GM23338 (cell line): ENCODE measurements at regions not wholly inside any gene's neighbourhood (a gene's known extent, or its start where the extent isn't known, plus 50 kb on each side); places are given as distances from the start of the nearest gene placed in this dataset.

Experiments
- ATAC-seq: fragments of 200-7000 bp; cut with Tn5 transposase; 3 replicates; pipeline ENCODE4 v1.9.1; 2020
- DNase-seq: peaks from one replicate; pipeline ENCODE4 v3.0.0-alpha.2; 2015; ENCODE audit warnings: low spot score
- H2AFZ ChIP-seq: fragments of 200-600 bp; sonication (generic); 2 replicates; pipeline ENCODE4 v1.8.0; 2016; ENCODE audit warnings: antibody characterized with exemption, mild to moderate bottlenecking, moderate library complexity
- H3F3A ChIP-seq: fragments of 200-600 bp; sonication (generic); replicated peaks from 2 replicates; pipeline ENCODE4 v1.8.0; 2017; ENCODE audit warnings: antibody characterized with exemption, mixed run types, low read depth
- H3K27ac ChIP-seq: fragments of 200-600 bp; sonication (generic); 2 replicates; pipeline ENCODE4 v1.6.1; 2016; ENCODE audit warnings: low read depth
- H3K27me3 ChIP-seq: fragments of 200-600 bp; sonication (generic); 2 replicates; pipeline ENCODE4 v1.8.0; 2016; ENCODE audit warnings: mild to moderate bottlenecking, mixed run types, moderate library complexity; ENCODE audit not compliant: insufficient read depth
- H3K36me3 ChIP-seq: fragments of 200-600 bp; sonication (generic); 2 replicates; pipeline ENCODE4 v1.8.0; 2016; ENCODE audit warnings: mild to moderate bottlenecking; ENCODE audit not compliant: insufficient read depth
- H3K4me1 ChIP-seq: fragments of 200-600 bp; sonication (generic); 2 replicates; pipeline ENCODE4 v1.8.0; 2016; ENCODE audit warnings: mild to moderate bottlenecking, moderate library complexity; ENCODE audit not compliant: insufficient read depth
- H3K4me2 ChIP-seq: fragments of 200-600 bp; sonication (generic); 2 replicates; pipeline ENCODE4 v1.7.1; 2017; ENCODE audit warnings: mixed run types
- H3K4me3 ChIP-seq: fragments of 200-600 bp; sonication (generic); 2 replicates; pipeline ENCODE4 v1.6.1; 2016; ENCODE audit warnings: mixed run types
- H3K79me2 ChIP-seq: fragments of 200-600 bp; sonication (generic); replicated peaks from 2 replicates; pipeline ENCODE4 v1.8.0; 2017; ENCODE audit warnings: mild to moderate bottlenecking; ENCODE audit not compliant: insufficient read depth
- H3K9me2 ChIP-seq: fragments of 200-600 bp; sonication (generic); 2 replicates; pipeline ENCODE4 v1.8.0; 2017; ENCODE audit not compliant: insufficient read depth
- H4K20me1 ChIP-seq: fragments of 200-600 bp; sonication (generic); replicated peaks from 2 replicates; pipeline ENCODE4 v1.8.0; 2017; ENCODE audit warnings: mild to moderate bottlenecking; ENCODE audit not compliant: insufficient read depth
- H3K27ac Mint-ChIP-seq: 2 replicates; pipeline ENCODE4 v1.8.0; 2020; ENCODE audit warnings: inconsistent platforms, mild to moderate bottlenecking, moderate library complexity, mixed read lengths
- H3K27me3 Mint-ChIP-seq: 3 replicates; pipeline ENCODE4 v1.8.0; 2022; ENCODE audit warnings: low read depth, mild to moderate bottlenecking, moderate library complexity, mixed read lengths, inconsistent platforms; ENCODE audit not compliant: insufficient read depth, poor library complexity
- H3K36me3 Mint-ChIP-seq: 3 replicates; pipeline ENCODE4 v1.8.0; 2021; ENCODE audit warnings: low read depth, mild to moderate bottlenecking, inconsistent platforms, moderate library complexity, mixed read lengths
- H3K4me1 Mint-ChIP-seq: 3 replicates; pipeline ENCODE4 v1.8.0; 2020; ENCODE audit warnings: mild to moderate bottlenecking, inconsistent platforms, mixed read lengths
- H3K4me3 Mint-ChIP-seq: 3 replicates; pipeline ENCODE4 v1.8.0; 2021; ENCODE audit warnings: moderate library complexity, mild to moderate bottlenecking, inconsistent platforms, mixed read lengths
- H3K9me3 Mint-ChIP-seq: 3 replicates; pipeline ENCODE4 v1.8.0; 2020; ENCODE audit warnings: moderate library complexity, mild to moderate bottlenecking, inconsistent platforms, mixed read lengths
- NANOG ChIP-seq: IDR thresholded peaks from 2 replicates; pipeline ENCODE4 v1.6.1; 2016; ENCODE audit warnings: antibody characterized with exemption, borderline replicate concordance
- STAT1 ChIP-seq: IDR thresholded peaks from one replicate; pipeline ENCODE4 v1.6.1; 2016; ENCODE audit warnings: antibody characterized with exemption; ENCODE audit not compliant: unreplicated experiment
- TF ChIP-seq, protein P1 (sequence below): fragments of 250-450 bp; sonication (Bioruptor Pico); IDR thresholded peaks from 2 replicates; pipeline ENCODE4 v1.5.0; 2020; ENCODE audit warnings: mild to moderate bottlenecking, moderate library complexity
- TF ChIP-seq, protein P2 (sequence below): IDR thresholded peaks from one replicate; pipeline ENCODE4 v1.6.1; 2018; ENCODE audit warnings: antibody characterized with exemption; ENCODE audit not compliant: unreplicated experiment
- TF ChIP-seq, protein P3 (sequence below): IDR thresholded peaks from 2 replicates; pipeline ENCODE4 v1.6.1; 2016; ENCODE audit warnings: antibody characterized with exemption
- TF ChIP-seq, protein P4 (sequence below), 2 experiments: fragments of 200-600 bp in 1 of 2; sonication (generic) in 1 of 2; conservative IDR thresholded peaks; 2 replicates each; pipeline versions ENCODE4 v1.5.1 to v1.6.1; 2016 to 2017; ENCODE audit warnings: antibody characterized with exemption in 2 of 2, low read depth in 2 of 2, mild to moderate bottlenecking in 2 of 2, moderate library complexity in 1 of 2

DNA sequence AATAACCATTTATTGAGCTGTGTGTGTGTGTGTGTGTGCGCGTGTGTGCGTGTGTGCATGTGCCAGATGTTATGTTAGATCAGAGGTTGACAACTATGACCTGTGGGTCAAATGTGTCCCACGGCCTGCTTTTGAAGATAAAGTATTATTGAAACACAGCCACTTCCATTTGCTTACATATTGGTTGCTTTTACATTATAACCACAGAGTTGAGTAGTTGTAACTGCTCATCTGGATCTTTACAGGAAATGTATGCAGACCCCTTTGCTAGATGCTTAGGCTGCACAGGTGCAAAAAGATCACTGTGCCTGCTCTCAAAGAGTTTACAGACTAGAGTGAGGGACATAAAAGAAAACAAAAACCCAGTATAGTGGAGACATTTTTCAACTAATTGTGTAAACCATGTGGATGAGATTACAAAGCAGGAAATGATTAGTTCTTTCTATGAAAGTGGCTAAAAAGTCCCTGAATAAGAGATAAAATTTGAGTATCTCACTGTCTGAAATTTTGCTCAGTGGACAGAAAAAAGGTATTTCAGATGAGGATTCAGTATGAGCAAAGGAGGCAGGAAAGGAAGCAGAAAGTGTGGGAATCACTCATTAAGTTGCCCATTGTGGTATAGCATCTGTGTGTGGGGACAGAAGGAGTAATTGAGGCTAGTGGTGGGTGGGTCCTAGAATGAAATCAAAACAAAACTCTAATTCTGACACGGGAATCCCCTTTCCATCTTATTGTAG lies 188.4 kb downstream of the PAH start (continued):
- TF ChIP-seq, protein P1, sequence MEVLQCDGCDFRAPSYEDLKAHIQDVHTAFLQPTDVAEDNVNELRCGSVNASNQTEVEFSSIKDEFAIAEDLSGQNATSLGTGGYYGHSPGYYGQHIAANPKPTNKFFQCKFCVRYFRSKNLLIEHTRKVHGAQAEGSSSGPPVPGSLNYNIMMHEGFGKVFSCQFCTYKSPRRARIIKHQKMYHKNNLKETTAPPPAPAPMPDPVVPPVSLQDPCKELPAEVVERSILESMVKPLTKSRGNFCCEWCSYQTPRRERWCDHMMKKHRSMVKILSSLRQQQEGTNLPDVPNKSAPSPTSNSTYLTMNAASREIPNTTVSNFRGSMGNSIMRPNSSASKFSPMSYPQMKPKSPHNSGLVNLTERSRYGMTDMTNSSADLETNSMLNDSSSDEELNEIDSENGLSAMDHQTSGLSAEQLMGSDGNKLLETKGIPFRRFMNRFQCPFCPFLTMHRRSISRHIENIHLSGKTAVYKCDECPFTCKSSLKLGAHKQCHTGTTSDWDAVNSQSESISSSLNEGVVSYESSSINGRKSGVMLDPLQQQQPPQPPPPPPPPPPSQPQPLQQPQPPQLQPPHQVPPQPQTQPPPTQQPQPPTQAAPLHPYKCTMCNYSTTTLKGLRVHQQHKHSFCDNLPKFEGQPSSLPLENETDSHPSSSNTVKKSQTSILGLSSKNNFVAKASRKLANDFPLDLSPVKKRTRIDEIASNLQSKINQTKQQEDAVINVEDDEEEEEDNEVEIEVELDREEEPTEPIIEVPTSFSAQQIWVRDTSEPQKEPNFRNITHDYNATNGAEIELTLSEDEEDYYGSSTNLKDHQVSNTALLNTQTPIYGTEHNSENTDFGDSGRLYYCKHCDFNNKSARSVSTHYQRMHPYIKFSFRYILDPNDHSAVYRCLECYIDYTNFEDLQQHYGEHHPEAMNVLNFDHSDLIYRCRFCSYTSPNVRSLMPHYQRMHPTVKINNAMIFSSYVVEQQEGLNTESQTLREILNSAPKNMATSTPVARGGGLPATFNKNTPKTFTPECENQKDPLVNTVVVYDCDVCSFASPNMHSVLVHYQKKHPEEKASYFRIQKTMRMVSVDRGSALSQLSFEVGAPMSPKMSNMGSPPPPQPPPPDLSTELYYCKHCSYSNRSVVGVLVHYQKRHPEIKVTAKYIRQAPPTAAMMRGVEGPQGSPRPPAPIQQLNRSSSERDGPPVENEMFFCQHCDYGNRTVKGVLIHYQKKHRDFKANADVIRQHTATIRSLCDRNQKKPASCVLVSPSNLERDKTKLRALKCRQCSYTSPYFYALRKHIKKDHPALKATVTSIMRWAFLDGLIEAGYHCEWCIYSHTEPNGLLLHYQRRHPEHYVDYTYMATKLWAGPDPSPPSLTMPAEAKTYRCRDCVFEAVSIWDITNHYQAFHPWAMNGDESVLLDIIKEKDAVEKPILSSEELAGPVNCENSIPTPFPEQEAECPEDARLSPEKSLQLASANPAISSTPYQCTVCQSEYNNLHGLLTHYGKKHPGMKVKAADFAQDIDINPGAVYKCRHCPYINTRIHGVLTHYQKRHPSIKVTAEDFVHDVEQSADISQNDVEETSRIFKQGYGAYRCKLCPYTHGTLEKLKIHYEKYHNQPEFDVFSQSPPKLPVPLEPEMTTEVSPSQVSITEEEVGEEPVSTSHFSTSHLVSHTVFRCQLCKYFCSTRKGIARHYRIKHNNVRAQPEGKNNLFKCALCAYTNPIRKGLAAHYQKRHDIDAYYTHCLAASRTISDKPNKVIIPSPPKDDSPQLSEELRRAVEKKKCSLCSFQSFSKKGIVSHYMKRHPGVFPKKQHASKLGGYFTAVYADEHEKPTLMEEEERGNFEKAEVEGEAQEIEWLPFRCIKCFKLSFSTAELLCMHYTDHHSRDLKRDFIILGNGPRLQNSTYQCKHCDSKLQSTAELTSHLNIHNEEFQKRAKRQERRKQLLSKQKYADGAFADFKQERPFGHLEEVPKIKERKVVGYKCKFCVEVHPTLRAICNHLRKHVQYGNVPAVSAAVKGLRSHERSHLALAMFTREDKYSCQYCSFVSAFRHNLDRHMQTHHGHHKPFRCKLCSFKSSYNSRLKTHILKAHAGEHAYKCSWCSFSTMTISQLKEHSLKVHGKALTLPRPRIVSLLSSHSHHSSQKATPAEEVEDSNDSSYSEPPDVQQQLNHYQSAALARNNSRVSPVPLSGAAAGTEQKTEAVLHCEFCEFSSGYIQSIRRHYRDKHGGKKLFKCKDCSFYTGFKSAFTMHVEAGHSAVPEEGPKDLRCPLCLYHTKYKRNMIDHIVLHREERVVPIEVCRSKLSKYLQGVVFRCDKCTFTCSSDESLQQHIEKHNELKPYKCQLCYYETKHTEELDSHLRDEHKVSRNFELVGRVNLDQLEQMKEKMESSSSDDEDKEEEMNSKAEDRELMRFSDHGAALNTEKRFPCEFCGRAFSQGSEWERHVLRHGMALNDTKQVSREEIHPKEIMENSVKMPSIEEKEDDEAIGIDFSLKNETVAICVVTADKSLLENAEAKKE (CRISPR knock-in tag): no peak
- TF ChIP-seq NANOG: no peak

DNA sequence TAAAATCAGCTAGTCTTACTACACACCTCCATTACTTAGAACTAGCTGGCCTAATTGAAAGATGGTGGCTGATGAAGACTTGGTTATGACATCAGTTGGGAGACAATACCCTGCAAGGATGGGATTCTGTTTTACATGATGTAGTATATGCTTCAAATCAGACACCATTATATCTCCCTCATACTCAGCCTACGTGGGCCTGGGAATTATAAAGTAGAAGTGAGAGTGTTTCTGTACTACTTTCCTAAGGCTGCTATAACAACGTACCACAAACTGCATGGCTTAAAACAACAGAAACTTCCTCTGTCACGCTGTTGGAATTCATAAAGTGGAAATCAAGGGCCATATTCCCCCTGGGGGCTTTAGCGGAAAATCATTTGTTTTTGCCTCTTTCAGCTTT lies 190.4 kb downstream of the PAH start:
- Mint-ChIP-seq H3K4me3 (no peak overlapping the region), H3K9me3 (no peaks in the 10 kb centered on the region), H3K36me3 (no peaks in the 10 kb centered on the region), H3K27me3 (no peaks in the 10 kb centered on the region), H3K4me1 (peaks cover 9% of the 10 kb centered on the region; the same call in 2 of the 3 replicates), H3K27ac (no peak overlapping the region)
- no peak overlapping the region for H3K4me2 ChIP-seq
- ATAC-seq: no peak
- H3K79me2 ChIP-seq: no peaks in the 10 kb centered on the region
- DNase-seq: no peak
- H3K36me3 ChIP-seq: no peaks in the 10 kb centered on the region
- H3K27ac ChIP-seq: no peak overlapping the region
- H3F3A ChIP-seq: no peaks in the 10 kb centered on the region
- H4K20me1 ChIP-seq: no peaks in the 10 kb centered on the region
- H2AFZ ChIP-seq: no peak overlapping the region
- H3K9me2 ChIP-seq: peaks cover 6% of the 10 kb centered on the region; the same call in 1 of the 2 replicates
- no peak overlapping the region for H3K4me3 ChIP-seq
- no peaks in the 10 kb centered on the region for H3K27me3 ChIP-seq
- peaks cover 4% of the 10 kb centered on the region; the same call in 1 of the 2 replicates for H3K4me1 ChIP-seq
- TF ChIP-seq, protein P2, sequence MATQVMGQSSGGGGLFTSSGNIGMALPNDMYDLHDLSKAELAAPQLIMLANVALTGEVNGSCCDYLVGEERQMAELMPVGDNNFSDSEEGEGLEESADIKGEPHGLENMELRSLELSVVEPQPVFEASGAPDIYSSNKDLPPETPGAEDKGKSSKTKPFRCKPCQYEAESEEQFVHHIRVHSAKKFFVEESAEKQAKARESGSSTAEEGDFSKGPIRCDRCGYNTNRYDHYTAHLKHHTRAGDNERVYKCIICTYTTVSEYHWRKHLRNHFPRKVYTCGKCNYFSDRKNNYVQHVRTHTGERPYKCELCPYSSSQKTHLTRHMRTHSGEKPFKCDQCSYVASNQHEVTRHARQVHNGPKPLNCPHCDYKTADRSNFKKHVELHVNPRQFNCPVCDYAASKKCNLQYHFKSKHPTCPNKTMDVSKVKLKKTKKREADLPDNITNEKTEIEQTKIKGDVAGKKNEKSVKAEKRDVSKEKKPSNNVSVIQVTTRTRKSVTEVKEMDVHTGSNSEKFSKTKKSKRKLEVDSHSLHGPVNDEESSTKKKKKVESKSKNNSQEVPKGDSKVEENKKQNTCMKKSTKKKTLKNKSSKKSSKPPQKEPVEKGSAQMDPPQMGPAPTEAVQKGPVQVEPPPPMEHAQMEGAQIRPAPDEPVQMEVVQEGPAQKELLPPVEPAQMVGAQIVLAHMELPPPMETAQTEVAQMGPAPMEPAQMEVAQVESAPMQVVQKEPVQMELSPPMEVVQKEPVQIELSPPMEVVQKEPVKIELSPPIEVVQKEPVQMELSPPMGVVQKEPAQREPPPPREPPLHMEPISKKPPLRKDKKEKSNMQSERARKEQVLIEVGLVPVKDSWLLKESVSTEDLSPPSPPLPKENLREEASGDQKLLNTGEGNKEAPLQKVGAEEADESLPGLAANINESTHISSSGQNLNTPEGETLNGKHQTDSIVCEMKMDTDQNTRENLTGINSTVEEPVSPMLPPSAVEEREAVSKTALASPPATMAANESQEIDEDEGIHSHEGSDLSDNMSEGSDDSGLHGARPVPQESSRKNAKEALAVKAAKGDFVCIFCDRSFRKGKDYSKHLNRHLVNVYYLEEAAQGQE: no peak
- no peak for TF ChIP-seq STAT1
- TF ChIP-seq, protein P3, sequence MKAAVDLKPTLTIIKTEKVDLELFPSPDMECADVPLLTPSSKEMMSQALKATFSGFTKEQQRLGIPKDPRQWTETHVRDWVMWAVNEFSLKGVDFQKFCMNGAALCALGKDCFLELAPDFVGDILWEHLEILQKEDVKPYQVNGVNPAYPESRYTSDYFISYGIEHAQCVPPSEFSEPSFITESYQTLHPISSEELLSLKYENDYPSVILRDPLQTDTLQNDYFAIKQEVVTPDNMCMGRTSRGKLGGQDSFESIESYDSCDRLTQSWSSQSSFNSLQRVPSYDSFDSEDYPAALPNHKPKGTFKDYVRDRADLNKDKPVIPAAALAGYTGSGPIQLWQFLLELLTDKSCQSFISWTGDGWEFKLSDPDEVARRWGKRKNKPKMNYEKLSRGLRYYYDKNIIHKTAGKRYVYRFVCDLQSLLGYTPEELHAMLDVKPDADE: no peak
- TF ChIP-seq, protein P4, sequence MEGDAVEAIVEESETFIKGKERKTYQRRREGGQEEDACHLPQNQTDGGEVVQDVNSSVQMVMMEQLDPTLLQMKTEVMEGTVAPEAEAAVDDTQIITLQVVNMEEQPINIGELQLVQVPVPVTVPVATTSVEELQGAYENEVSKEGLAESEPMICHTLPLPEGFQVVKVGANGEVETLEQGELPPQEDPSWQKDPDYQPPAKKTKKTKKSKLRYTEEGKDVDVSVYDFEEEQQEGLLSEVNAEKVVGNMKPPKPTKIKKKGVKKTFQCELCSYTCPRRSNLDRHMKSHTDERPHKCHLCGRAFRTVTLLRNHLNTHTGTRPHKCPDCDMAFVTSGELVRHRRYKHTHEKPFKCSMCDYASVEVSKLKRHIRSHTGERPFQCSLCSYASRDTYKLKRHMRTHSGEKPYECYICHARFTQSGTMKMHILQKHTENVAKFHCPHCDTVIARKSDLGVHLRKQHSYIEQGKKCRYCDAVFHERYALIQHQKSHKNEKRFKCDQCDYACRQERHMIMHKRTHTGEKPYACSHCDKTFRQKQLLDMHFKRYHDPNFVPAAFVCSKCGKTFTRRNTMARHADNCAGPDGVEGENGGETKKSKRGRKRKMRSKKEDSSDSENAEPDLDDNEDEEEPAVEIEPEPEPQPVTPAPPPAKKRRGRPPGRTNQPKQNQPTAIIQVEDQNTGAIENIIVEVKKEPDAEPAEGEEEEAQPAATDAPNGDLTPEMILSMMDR (conservative IDR thresholded peaks at IDR 0.05; ENCODE audit: low read depth in 2 of 2): no peak
